IPS-18c (cell line): ENCODE measurements at regions not wholly inside any gene's neighbourhood (a gene's known extent, or its start where the extent isn't known, plus 50 kb on each side); places are given as distances from the start of the nearest gene placed in this dataset.

Experiments
- H3K4me3 ChIP-seq: 2 replicates; pipeline ENCODE4 v1.7.0; 2013; ENCODE audit warnings: low read depth, mild to moderate bottlenecking, low read length, moderate library complexity; ENCODE audit not compliant: insufficient read depth
- H3K9me3 ChIP-seq: one replicate; pipeline ENCODE4 v1.6.1; 2013; ENCODE audit warnings: mild to moderate bottlenecking, low read length, moderate library complexity; ENCODE audit not compliant: control insufficient read depth, insufficient read depth

DNA sequence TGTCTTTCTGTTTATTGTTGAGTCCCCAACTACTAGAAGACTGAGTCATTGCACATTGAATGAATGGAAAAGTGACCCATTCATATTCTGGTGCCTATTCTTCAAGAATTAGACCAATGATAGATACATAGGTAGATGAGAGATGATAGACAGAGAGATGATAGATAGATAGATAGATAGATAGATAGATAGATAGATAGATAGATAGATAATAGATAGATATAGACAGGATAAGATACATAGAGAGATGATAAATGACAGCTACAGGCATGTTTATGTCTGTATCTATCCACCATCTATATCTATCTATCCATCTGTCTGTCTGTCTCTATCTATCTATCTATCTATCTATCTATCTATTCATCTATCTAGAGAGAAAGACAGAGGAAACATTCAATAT, 170.3 kb upstream of the ARRDC4 start:
- H3K9me3 ChIP-seq, result no peaks in the 10 kb centered on the region
- H3K4me3 ChIP-seq, result no peak overlapping the region

DNA sequence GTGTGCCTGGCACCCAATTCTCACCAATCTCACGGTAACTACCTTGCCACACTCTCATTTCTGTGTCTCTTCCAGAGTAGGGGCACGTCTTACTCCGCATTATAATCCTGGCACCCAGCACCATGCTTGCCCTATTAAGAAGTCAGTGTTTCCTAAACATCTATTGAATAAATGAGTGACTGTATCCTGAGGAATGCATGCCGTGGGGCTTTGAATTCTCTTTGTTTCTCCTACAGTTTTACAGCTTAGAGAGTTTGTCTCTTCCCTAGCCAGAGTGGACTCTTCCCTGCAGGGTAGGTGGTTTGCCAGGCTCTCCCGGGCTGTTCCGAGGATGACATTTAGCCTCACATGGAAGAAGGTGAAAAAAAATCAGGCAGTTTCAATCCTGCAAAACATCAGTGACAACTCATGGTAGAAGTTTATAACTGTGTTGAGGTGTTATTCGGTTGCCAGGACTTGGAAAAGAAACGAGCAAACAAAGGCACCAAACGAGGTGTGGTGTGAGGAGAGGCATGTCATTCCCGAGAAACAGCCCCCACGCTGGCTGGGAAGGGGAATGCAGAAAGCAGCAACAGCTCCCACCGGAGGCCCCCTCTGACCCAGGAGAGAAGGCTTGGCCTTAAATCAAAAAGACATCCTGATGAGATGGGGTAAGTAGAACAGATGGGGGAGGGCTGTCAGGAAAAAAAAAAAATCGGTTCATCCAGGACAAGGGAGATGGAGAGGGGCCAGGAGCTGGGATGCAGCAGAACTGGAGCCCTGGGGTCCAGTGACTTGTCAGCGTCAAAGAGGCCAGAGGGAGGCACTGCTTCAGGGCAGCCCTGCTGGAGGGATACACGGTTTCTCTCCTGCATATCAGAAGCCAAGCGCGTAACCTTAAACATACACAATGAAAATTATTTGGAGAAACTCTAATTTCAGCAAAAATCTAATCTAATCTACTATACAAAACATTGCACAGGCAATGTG, 168.4 kb upstream of the ARRDC4 start:
- Histone ChIP-seq H3K4me3 (no peak overlapping the region), H3K9me3 (no peaks in the 10 kb centered on the region)

DNA sequence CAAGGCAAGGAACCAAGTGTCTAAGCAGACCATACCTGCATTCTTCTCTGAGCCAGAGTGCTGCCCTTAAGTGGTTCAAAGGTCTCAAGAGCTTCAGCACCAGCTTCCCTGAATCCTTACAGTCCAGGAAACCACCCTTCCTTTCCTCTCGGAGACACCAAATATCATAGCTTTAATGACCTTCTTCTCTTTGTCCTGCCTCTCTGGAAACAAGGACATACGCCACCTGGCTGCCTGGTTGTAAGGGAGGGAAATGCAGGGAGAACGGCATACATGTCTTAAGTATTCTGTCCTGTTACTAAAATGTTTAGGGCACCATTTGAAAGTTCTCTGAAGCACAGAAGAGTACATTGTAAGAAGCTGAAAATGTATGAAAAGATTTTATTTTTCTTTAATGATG, 155.6 kb upstream of the ARRDC4 start:
- H3K9me3 ChIP-seq, result no peaks in the 10 kb centered on the region
- no peak overlapping the region for H3K4me3 ChIP-seq

DNA sequence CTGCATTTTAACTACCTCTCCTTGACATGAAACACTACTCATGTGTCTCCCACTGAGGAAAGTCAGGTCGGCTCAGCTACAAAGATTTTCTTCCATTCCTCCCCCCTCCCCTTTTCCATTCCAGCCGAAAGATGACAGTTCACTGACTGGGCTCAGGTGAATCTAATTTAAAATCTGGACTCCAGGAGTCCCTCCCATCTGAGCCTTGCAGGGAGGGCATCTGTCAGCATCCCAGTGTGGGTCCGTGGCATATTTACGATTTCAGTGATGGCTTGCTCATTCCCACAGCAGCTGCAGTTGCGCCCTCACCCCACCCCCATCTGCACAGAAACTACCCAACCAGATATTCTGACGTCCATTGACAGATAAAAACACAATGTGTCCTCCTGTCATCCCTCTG, 153.7 kb upstream of the ARRDC4 start:
- H3K9me3 ChIP-seq, result peaks cover 5% of the 10 kb centered on the region
- H3K4me3 ChIP-seq, result no peak overlapping the region

DNA sequence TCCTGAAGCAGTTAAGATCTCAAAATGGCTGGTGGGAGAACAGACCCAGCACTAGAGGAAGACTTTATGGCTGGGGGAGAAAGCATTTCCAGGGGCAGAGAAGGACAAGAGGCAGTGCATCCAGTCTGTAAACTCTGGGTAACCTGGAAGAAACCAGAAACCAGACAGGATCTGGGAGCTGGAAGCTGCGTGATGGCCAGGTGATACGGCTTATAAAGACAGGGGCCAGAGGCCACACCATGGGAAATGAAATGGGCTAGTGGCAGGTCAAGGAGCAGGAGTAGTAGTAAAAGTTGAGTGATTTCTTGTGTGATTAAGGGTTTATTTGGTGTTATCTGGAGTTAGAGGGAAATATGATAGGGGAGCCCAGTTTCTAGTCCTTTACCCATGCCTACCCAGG, 144.7 kb upstream of the ARRDC4 start:
- no peak overlapping the region for H3K4me3 ChIP-seq
- peaks cover 5% of the 10 kb centered on the region for H3K9me3 ChIP-seq

DNA sequence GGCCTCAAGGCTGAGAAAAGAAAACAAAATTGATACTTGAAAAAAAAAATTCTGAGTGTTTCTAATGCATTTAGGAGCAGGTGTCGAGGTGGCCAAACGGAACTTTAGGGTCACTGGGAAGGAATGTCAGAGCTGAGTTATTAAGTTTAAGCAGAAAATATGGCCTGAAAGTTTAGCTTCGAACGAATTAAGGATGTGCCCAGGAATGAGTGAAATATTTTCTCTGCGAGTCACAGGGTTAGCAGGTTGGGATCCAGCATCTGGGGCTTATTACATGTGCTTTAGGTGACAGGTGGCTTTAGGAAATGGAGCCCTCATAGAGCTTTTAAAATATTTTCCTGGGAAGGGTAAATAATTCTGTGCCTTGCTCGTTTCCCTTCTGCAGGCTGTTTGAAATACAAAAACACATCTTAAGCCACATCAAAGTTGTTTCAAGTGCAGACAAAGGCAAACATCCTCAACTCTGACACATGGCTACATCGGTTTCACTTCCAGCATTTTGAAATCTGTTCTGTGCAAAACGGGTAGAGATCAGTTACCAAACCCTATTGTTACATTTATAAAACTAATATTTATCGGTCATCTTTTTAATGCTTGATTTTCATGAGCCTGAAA, 143.1 kb upstream of the ARRDC4 start:
- H3K4me3 ChIP-seq, result no peak overlapping the region

DNA sequence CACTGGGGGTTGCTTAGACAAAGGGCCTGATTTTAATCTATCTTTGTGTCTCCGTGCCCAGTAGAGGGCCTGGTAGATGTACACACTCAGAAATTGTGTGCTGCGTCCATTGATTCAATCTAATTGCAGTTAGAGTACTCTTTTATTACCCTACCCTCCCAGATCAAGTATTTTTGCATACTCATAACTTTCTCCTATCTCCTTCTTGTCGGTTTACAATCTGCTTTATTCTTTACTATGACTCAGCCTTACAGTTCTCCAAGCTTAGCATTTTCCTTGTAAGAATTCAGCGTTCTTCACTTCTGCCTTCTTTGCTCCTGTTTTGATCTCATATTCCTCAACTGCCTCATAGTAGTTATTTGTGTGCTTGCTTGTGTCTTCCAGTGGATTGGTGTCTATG, 124.5 kb upstream of the ARRDC4 start:
- H3K9me3 ChIP-seq, result no peaks in the 10 kb centered on the region
- no peak overlapping the region for H3K4me3 ChIP-seq

More for the DNA sequence above, 143.1 kb upstream of the ARRDC4 start:
- H3K9me3 ChIP-seq, result no peaks in the 10 kb centered on the region

DNA sequence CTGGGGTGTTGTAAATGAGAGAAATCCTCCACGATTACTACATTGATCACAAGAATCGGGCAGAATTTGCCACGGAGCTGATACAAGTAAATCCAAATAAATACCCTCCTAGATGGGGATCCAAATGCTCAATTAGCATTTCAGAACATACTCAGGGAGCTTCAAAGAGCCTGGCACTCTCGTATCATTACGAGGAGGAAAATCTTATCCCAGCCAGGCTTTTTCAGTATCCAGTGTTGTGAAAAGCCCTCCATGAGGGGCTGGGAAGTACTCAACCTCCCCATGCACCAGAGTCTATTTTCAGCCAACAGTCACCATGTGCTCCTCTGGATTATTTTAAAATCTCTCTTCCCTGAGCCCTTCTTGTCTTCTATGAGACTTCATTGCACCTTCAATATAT, 122.6 kb upstream of the ARRDC4 start:
- H3K9me3 ChIP-seq, result no peaks in the 10 kb centered on the region
- no peak overlapping the region for H3K4me3 ChIP-seq

DNA sequence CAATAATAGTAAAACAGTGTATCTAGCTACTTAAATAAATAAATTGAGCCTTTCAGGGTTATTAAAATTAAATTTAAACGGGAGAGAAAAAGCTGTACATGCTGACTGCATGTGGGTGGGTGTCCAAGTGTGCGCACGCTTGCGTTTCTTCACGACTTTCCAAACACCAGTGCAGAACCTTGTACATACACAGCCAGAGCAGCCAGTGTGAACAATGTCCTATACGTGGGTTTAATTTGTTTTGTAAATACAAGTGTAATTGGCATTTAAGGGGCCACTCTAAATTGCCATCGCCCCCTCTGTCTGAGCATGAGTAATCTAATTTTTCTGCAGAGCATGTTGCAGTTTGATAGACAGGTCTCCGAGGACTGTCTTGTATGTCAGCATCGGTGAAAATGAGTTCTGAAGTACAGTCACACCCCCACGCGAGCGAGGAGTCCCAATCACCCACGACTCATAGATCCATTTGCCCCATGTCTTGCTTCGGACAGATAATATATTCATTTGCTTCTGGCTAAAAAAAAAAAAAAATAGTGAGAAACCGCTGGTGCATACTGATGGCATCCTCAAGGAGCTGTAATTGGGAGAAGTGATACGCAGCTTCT, 121.8 kb upstream of the ARRDC4 start:
- no peak overlapping the region for H3K4me3 ChIP-seq
- no peaks in the 10 kb centered on the region for H3K9me3 ChIP-seq

DNA sequence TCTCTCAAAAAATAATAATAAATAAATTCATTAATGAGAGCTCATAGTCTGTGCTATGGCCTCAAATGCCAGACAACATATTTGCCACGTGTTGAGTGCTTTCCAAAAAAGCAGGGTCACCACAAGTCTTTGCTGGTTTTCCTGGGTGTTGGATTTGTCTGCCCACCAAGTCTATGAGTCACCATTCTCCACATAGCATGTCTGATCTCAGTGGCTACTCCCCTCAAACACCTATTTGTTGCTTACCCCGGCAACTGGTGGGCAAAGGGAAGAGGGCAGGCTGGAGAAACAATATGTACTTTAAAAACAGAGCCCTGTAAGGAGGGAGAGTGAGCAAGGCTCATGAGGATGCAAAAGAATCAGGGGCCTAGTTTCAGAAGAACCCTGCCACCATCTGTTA, 120.0 kb upstream of the ARRDC4 start:
- Histone ChIP-seq H3K9me3 (no peaks in the 10 kb centered on the region), H3K4me3 (no peak overlapping the region)

DNA sequence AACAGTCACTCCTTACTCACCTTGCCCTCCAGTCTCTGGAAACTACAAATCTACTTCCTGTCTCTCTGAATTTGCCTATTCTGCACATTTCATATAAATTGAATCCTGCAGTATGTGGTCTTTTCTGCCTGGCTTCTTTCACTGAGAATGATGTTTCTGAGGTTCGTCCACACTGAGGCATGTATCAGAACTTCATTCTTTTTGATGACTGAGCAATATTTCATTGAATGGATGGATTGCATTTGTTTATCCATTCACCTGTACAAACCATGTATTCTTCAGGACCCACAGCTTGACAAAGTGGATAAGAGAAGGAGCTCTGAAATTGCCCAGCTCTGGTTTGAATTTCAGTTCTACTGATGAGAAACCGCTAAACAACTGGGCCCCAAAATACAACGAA, 118.9 kb upstream of the ARRDC4 start:
- no peak overlapping the region for H3K4me3 ChIP-seq
- H3K9me3 ChIP-seq, result no peaks in the 10 kb centered on the region

DNA sequence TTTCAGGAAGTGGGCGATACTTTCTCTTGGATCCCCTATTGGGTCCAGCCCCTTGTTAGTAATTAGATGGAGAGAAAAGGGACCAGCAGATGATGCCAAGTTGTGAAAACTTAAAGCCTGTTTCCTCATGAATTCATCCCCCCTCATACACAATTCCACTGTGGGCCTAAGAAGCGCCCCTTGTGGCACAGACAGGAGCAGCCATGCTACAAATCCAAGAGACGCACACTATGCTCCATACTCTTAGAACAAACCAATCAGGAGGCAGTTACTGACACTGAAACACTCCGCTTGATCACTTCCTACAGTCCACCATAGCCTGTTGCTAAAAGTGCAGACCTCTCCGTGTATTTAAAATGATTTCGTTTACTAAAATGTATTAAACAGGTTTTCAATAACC, 111.3 kb upstream of the ARRDC4 start:
- no peaks in the 10 kb centered on the region for H3K9me3 ChIP-seq
- H3K4me3 ChIP-seq, result no peak overlapping the region

DNA sequence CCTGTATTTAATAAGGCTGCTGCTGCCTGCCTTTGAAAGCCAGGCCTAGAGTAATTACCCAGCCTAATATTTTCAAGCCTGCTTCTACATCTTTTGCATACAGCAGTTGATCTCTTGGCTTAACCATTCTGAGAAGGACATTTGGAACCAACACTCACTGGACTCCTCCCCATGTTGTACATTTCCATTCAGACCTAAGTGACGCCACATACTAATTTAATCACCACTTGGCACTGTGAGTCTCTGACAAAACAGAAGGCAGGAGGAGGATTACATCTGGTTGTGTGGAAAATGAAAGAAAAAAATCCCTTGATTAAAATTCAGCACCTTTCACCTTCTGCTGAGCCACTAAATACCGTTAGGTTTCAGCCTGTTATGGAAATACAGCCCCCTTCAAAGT, 102.2 kb upstream of the ARRDC4 start:
- H3K9me3 ChIP-seq, result no peaks in the 10 kb centered on the region
- no peak overlapping the region for H3K4me3 ChIP-seq

DNA sequence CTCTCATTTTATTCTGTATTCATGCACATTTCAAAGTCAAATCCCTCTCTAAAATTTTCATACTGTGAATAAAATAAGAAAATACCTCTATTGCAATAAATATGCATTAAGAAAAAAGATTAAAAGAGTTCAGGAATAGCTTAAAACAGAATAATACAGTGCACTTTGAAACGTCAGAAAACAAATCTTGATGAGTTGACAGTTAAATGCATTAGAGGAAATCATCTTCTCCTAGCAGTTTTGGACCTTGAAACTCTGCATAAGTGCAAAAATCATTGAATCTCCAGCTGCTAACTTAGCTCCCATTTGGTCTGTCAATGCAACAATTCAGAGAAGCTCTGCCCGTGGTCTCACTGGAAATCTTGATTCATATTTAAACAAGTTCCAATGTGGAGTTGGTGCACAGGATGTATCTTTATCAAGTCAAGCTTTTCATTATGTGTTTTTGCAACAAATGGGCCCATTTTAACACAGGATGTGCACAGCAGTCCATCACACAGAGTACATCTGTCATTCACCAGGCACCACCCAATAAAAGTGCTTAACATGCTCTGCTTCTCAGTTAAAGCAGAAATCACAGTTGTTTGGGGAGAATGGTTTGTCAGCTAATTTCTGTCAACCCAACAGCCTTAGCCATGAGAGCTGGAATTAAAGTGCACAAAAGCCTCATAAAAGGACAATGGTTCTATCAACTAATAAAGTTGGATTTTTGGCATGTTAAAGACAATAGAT, 98.8 kb upstream of the ARRDC4 start:
- no peak overlapping the region for H3K4me3 ChIP-seq
- no peaks in the 10 kb centered on the region for H3K9me3 ChIP-seq

DNA sequence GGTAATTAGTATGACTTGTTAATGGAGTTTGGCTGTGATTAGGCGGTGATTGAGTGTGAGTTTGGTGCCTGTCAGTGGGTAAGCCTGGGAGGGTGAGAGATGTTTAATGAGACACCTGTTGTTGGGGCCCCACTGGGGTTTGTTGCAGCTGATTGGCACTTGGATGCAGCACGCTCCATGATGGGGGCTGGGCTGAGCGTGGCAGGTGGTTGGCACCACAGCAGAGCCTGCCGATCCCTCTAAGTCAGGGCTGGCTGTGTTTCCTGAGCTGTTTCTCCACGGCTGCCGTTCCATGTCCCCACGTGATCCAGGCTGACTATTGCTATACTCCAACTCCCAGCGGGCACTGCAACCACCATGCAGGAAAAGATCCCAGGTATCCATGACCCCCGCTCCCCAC, 93.5 kb upstream of the ARRDC4 start:
- no peak overlapping the region for H3K4me3 ChIP-seq

DNA sequence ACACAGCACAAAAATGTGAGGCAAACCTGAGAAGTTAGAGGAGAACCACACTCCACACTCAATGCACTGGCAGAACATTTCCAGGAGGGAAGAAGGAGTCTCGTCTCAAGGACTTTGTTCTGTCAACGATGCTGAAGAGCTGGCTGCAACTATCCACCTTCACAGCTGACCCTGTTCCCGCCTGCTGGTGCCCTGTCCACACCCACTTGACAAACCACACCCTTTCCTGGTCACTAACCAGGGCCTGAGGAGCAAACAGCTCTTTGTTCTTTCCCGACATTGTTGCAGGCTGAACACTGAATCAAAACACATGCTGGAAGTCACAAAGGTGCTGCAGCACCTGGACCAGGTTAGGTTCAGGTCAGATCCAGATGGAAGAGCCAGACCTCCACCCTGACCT, 92.6 kb upstream of the ARRDC4 start:
- Histone ChIP-seq H3K4me3 (no peak overlapping the region), H3K9me3 (no peaks in the 10 kb centered on the region)

More for the DNA sequence above, 93.5 kb upstream of the ARRDC4 start:
- no peaks in the 10 kb centered on the region for H3K9me3 ChIP-seq

DNA sequence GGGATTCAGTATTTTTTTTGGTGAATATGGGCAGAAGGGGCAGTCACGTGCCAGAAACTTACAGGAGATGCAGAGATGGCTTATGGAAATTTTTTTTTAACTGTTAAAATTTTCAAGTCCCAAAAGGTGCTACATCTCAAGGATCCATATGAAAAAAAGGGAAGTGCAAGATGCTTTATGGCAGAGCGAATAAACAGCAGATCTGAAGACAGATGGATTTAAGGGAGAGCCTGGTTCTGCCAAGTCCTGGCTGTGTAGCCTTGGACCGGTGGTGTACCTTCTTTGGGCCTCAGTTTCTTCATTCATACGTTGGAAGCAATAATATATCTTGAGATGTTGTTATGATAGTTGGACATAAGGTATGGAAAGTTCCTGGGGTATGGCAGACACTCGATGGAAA, 91.5 kb upstream of the ARRDC4 start:
- H3K4me3 ChIP-seq, result no peak overlapping the region
- H3K9me3 ChIP-seq, result no peaks in the 10 kb centered on the region
